ENCODE measurements at regions not wholly inside any gene's neighbourhood (a gene's known extent, or its start where the extent isn't known, plus 50 kb on each side); places are given as distances from the start of the nearest gene placed in this dataset.
A peak's percentile ranks its signal among the peaks of the same experiment; 100 is the strongest.
"Not testable (repeated sequence)": the region's sequence is repeated elsewhere in the genome, so short reads cannot be mapped to it uniquely, and the experiment has no call there.

DNA sequence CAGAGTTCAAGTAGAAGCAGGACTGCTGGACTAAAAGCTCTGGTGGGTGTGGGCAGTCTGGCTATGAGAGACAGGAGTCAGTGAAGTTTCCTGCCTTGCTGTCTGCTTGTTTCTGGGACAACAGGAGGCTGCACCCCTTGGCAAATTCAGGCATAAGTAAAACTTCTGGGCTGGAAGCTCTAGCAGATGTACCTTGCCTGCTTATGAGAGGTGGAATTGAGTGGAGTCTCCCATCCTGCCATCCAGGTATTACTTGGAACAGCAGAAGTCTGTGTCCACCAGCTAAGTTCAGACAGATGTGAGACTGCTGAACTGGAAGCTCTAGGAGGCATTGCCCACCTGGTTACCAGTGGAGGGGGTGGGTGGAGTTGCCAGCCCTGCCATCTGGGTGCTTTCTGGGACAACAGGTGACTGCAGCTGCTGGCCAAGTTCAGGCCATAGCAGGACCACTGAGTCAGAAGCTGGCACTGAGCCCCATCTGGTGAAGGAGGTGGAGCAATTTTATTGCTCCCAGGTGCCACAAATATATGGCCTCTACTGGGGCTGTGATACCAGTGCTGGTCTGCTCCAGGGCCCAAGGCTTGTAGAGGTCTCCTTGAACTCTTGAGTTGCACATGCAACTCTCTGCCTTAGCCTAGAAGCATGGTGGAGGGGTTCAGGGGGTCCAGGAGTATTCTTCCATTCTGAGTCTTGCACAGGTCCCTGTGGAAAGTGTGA lies 199.4 kb upstream of the FN1 start:
- H3K4ac ChIP-seq (ENCODE audit: low read depth, low read length), result no peak overlapping the region

DNA sequence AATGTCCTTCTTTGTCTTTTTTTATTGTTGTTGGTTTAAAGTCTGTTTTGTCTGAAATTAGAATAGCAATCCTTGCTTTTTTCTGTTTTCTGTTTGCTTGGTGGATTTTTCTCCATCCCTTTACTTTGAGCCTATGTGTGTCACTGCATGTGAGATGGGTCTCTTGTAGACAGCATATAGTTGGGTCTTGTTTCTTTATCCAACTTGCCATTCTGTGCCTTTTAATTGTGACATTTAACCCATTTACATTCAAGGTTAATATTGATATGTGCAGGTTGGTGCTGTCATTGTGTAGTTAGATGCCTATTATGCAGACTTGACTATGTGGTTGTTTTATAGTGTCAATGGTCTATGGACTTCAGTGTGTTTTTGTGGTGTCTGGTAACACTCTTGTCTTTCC lies 197.5 kb upstream of the FN1 start:
- Histone ChIP-seq H2BK5ac (ENCODE audit: low read length) (no peak overlapping the region), H4K8ac (ENCODE audit: low read depth, low read length) (no peak overlapping the region), H3K4me2 (ENCODE audit: low read length) (no peak overlapping the region), H3K27me3 (ENCODE audit: insufficient read depth, low read length, poor library complexity) (no peaks in the 10 kb centered on the region), H2BK15ac (replicated peaks; ENCODE audit: low read depth) (peak overlapping the region; percentile 7), H4K5ac (ENCODE audit: low read length) (no peak overlapping the region), H3K23ac (ENCODE audit: low read length) (no peak overlapping the region), H3K9ac (ENCODE audit: low read length) (no peak overlapping the region), H3K4ac (ENCODE audit: low read depth, low read length) (no peak overlapping the region), H2BK120ac (ENCODE audit: low read depth, low read length) (no peak overlapping the region), H3K56ac (ENCODE audit: low read length) (no peak overlapping the region), H3K36me3 (ENCODE audit: control insufficient read depth, insufficient read depth, low read length) (no peaks in the 10 kb centered on the region), H3K18ac (ENCODE audit: low read length) (no peak overlapping the region), H3K4me1 (ENCODE audit: control insufficient read depth, low read depth, low read length) (no peaks in the 10 kb centered on the region), H3K4me3 (ENCODE audit: low read length) (no peak overlapping the region), H3K79me1 (ENCODE audit: low read length) (no peaks in the 10 kb centered on the region), H3K27ac (ENCODE audit: low read depth, low read length) (no peak overlapping the region), H2AK5ac (ENCODE audit: low read length) (no peak overlapping the region), H3K79me2 (ENCODE audit: control insufficient read depth, insufficient read depth, low read length) (no peaks in the 10 kb centered on the region)
- no peak for DNase-seq

More for the DNA sequence above, 199.4 kb upstream of the FN1 start:
- no peak overlapping the region for H3K56ac ChIP-seq (ENCODE audit: low read length)
- no peak for DNase-seq
- H4K8ac ChIP-seq (ENCODE audit: low read depth, low read length), result no peak overlapping the region
- no peaks in the 10 kb centered on the region for H3K36me3 ChIP-seq (ENCODE audit: control insufficient read depth, insufficient read depth, low read length)
- H3K4me2 ChIP-seq (ENCODE audit: low read length), result no peak overlapping the region
- no peaks in the 10 kb centered on the region for H3K4me1 ChIP-seq (ENCODE audit: control insufficient read depth, low read depth, low read length)
- H2BK15ac ChIP-seq (replicated peaks; ENCODE audit: low read depth), result no peak overlapping the region
- no peak overlapping the region for H3K18ac ChIP-seq (ENCODE audit: low read length)
- no peaks in the 10 kb centered on the region for H3K79me2 ChIP-seq (ENCODE audit: control insufficient read depth, insufficient read depth, low read length)
- H2AK5ac ChIP-seq (ENCODE audit: low read length), result no peak overlapping the region
- no peak overlapping the region for H3K23ac ChIP-seq (ENCODE audit: low read length)
- no peak overlapping the region for H3K27ac ChIP-seq (ENCODE audit: low read depth, low read length)
- H3K9ac ChIP-seq (ENCODE audit: low read length), result no peak overlapping the region
- no peaks in the 10 kb centered on the region for H3K79me1 ChIP-seq (ENCODE audit: low read length)
- H2BK120ac ChIP-seq (ENCODE audit: low read depth, low read length), result no peak overlapping the region
- H4K5ac ChIP-seq (ENCODE audit: low read length), result no peak overlapping the region
- no peaks in the 10 kb centered on the region for H3K27me3 ChIP-seq (ENCODE audit: insufficient read depth, low read length, poor library complexity)
- H3K4me3 ChIP-seq (ENCODE audit: low read length), result no peak overlapping the region
- no peak overlapping the region for H2BK5ac ChIP-seq (ENCODE audit: low read length)

DNA sequence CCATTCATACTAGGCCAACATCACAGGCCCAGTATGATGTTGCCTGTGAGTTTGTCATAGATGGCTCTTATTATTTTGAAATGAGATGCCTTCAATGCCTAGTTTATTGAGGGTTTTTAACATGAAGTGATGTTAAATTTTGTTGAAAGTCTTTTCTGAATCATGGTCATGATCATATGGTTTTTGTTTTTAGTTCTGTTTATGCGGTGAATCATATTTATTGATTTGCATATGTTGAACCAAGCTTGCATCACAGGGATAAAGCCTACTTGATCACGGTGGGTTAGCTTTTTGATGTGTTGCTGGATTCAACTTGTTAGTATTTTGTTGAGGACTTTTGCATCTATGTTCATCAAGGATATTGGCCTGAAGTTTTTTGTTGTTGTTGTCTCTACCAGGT lies 195.8 kb upstream of the FN1 start:
- no peak overlapping the region for H3K4ac ChIP-seq (ENCODE audit: low read depth, low read length)
- WGBS (ENCODE audit: extremely low coverage, insufficient coverage, low lambda C conversion rate), result no CpG with 5 or more reads among the region's 2 CpGs
- no peak overlapping the region for H3K23ac ChIP-seq (ENCODE audit: low read length)
- H3K4me2 ChIP-seq (ENCODE audit: low read length), result no peak overlapping the region
- no peak overlapping the region for H2BK5ac ChIP-seq (ENCODE audit: low read length)
- H3K18ac ChIP-seq (ENCODE audit: low read length), result no peak overlapping the region
- no peaks in the 10 kb centered on the region for H3K79me2 ChIP-seq (ENCODE audit: control insufficient read depth, insufficient read depth, low read length)
- H3K56ac ChIP-seq (ENCODE audit: low read length), result no peak overlapping the region
- no peaks in the 10 kb centered on the region for H3K36me3 ChIP-seq (ENCODE audit: control insufficient read depth, insufficient read depth, low read length)
- H2BK15ac ChIP-seq (replicated peaks; ENCODE audit: low read depth), result no peak overlapping the region
- no peak for DNase-seq
- H3K4me1 ChIP-seq (ENCODE audit: control insufficient read depth, low read depth, low read length), result no peaks in the 10 kb centered on the region
- no peak overlapping the region for H4K8ac ChIP-seq (ENCODE audit: low read depth, low read length)
- H3K9ac ChIP-seq (ENCODE audit: low read length), result no peak overlapping the region
- H3K79me1 ChIP-seq (ENCODE audit: low read length), result no peaks in the 10 kb centered on the region
- H3K4me3 ChIP-seq (ENCODE audit: low read length), result no peak overlapping the region
- no peak overlapping the region for H3K27ac ChIP-seq (ENCODE audit: low read depth, low read length)
- no peak overlapping the region for H4K5ac ChIP-seq (ENCODE audit: low read length)
- H3K27me3 ChIP-seq (ENCODE audit: insufficient read depth, low read length, poor library complexity), result no peaks in the 10 kb centered on the region
- H2BK120ac ChIP-seq (ENCODE audit: low read depth, low read length), result no peak overlapping the region
- H2AK5ac ChIP-seq (ENCODE audit: low read length), result no peak overlapping the region

DNA sequence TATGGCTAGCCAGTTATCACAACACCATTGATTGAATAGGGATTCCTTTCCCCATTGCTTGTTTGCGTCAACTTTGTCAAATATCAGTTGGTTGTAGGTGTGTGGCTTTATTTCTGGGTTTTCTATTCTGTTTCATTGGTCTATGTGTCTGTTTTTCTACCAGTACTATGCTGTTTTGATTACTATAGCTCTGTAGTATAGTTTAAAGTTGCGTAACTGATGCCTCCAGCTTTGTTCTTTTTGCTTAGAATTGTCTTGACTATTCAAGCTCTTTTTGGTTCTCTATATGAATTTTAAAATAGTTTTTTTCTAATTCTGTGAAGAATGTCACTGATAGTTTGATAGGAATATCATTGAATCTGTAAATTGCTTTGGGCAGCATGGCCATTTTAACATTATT lies 194.9 kb upstream of the FN1 start:
- H3K18ac ChIP-seq (ENCODE audit: low read length), result not testable (repeated sequence)
- WGBS (ENCODE audit: extremely low coverage, insufficient coverage, low lambda C conversion rate), result no CpG with 5 or more reads among the region's 2 CpGs

DNA sequence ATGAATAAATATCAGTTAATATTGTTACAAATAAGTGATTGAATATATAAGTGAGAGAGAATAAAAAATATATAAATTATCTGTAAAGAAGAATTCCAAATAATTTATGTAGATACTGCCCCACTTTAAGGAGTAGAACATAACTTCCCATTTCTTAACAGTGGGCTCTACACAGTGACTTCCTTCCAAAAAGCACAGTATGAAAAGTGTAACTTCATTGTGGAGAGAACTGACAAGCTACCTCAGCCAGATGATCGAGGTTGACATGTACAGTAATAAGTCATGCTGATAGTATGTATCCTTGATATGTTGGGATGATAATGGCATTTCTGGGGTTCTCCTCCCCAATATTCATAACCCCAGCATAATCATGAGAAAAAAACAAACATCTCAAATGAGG lies 191.9 kb upstream of the FN1 start:
- Histone ChIP-seq H3K56ac (ENCODE audit: low read length) (no peak overlapping the region), H3K79me1 (ENCODE audit: low read length) (no peaks in the 10 kb centered on the region), H2BK120ac (ENCODE audit: low read depth, low read length) (no peak overlapping the region), H2AK5ac (ENCODE audit: low read length) (no peak overlapping the region), H3K27ac (ENCODE audit: low read depth, low read length) (no peak overlapping the region), H3K4me2 (ENCODE audit: low read length) (no peak overlapping the region), H3K4ac (ENCODE audit: low read depth, low read length) (no peak overlapping the region), H2BK5ac (ENCODE audit: low read length) (no peak overlapping the region), H2BK15ac (replicated peaks; ENCODE audit: low read depth) (no peak overlapping the region), H4K8ac (ENCODE audit: low read depth, low read length) (no peak overlapping the region), H3K36me3 (ENCODE audit: control insufficient read depth, insufficient read depth, low read length) (no peaks in the 10 kb centered on the region), H3K23ac (ENCODE audit: low read length) (no peak overlapping the region), H4K5ac (ENCODE audit: low read length) (no peak overlapping the region), H3K79me2 (ENCODE audit: control insufficient read depth, insufficient read depth, low read length) (no peaks in the 10 kb centered on the region), H3K9ac (ENCODE audit: low read length) (no peak overlapping the region), H3K27me3 (ENCODE audit: insufficient read depth, low read length, poor library complexity) (no peaks in the 10 kb centered on the region), H3K4me1 (ENCODE audit: control insufficient read depth, low read depth, low read length) (no peaks in the 10 kb centered on the region), H3K18ac (ENCODE audit: low read length) (no peak overlapping the region), H3K4me3 (ENCODE audit: low read length) (no peak overlapping the region)
- no CpG with 5 or more reads among the region's 1 CpG for WGBS (ENCODE audit: extremely low coverage, insufficient coverage, low lambda C conversion rate)
- no peak for DNase-seq

More for the DNA sequence above, 194.9 kb upstream of the FN1 start:
- not testable (repeated sequence) for H3K4me3 ChIP-seq (ENCODE audit: low read length); H3K27me3 ChIP-seq (ENCODE audit: insufficient read depth, low read length, poor library complexity); H3K23ac ChIP-seq (ENCODE audit: low read length); H3K36me3 ChIP-seq (ENCODE audit: control insufficient read depth, insufficient read depth, low read length); H3K79me2 ChIP-seq (ENCODE audit: control insufficient read depth, insufficient read depth, low read length); H3K4me2 ChIP-seq (ENCODE audit: low read length); DNase-seq; H3K56ac ChIP-seq (ENCODE audit: low read length); H2BK120ac ChIP-seq (ENCODE audit: low read depth, low read length); H2BK15ac ChIP-seq (replicated peaks; ENCODE audit: low read depth); H2AK5ac ChIP-seq (ENCODE audit: low read length); H3K4ac ChIP-seq (ENCODE audit: low read depth, low read length); H4K8ac ChIP-seq (ENCODE audit: low read depth, low read length); H3K4me1 ChIP-seq (ENCODE audit: control insufficient read depth, low read depth, low read length); H4K5ac ChIP-seq (ENCODE audit: low read length); H3K27ac ChIP-seq (ENCODE audit: low read depth, low read length); H3K79me1 ChIP-seq (ENCODE audit: low read length); H3K9ac ChIP-seq (ENCODE audit: low read length); H2BK5ac ChIP-seq (ENCODE audit: low read length)

DNA sequence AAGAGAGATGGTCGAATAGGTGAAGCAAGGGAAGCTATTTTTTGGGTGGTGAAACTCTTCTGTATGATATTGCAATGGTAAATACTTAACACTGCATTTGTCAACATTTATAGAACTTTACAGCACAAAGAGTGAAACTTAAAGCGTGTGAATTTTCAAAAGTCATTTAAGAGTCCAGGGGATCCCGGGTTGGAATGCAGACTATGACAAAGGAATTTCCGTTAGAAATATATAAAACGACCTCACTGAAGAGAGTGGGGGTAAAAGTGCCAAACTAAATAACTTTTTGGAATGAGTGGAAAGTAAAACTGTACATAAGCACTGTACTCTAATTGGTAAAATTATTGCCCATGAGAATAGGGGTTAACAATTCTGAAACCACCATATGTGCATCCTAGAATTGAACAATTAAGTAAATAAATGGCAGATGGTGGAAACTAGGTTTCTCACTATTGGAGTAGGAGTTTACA lies 191.0 kb upstream of the FN1 start:
- no peak overlapping the region for H3K4me2 ChIP-seq (ENCODE audit: low read length)
- WGBS (ENCODE audit: extremely low coverage, insufficient coverage, low lambda C conversion rate), result no CpG with 5 or more reads among the region's 5 CpGs
- H3K27ac ChIP-seq (ENCODE audit: low read depth, low read length), result no peak overlapping the region
- no peak overlapping the region for H3K56ac ChIP-seq (ENCODE audit: low read length)
- H2BK120ac ChIP-seq (ENCODE audit: low read depth, low read length), result no peak overlapping the region
- H3K79me2 ChIP-seq (ENCODE audit: control insufficient read depth, insufficient read depth, low read length), result no peaks in the 10 kb centered on the region
- no peak overlapping the region for H3K18ac ChIP-seq (ENCODE audit: low read length)
- H3K9ac ChIP-seq (ENCODE audit: low read length), result no peak overlapping the region
- H2BK15ac ChIP-seq (replicated peaks; ENCODE audit: low read depth), result no peak overlapping the region
- no peak overlapping the region for H3K23ac ChIP-seq (ENCODE audit: low read length)
- H3K36me3 ChIP-seq (ENCODE audit: control insufficient read depth, insufficient read depth, low read length), result no peaks in the 10 kb centered on the region
- no peak overlapping the region for H4K5ac ChIP-seq (ENCODE audit: low read length)
- H3K4me3 ChIP-seq (ENCODE audit: low read length), result no peak overlapping the region
- H4K8ac ChIP-seq (ENCODE audit: low read depth, low read length), result no peak overlapping the region
- DNase-seq, result peak; percentile 33
- no peaks in the 10 kb centered on the region for H3K79me1 ChIP-seq (ENCODE audit: low read length)
- H3K4me1 ChIP-seq (ENCODE audit: control insufficient read depth, low read depth, low read length), result no peaks in the 10 kb centered on the region
- H3K27me3 ChIP-seq (ENCODE audit: insufficient read depth, low read length, poor library complexity), result no peaks in the 10 kb centered on the region
- no peak overlapping the region for H3K4ac ChIP-seq (ENCODE audit: low read depth, low read length)
- H2AK5ac ChIP-seq (ENCODE audit: low read length), result no peak overlapping the region
- H2BK5ac ChIP-seq (ENCODE audit: low read length), result no peak overlapping the region
